A673 (cell line): ENCODE measurements at regions not wholly inside any gene's neighbourhood (a gene's known extent, or its start where the extent isn't known, plus 50 kb on each side); places are given as distances from the start of the nearest gene placed in this dataset.

ENCODE experiments used
- EZH2 ChIP-seq: fragments of 200-600 bp; sonication (generic); IDR thresholded peaks from 2 replicates; pipeline ENCODE4 v1.6.1; 2017; ENCODE audit warnings: borderline replicate concordance, low read depth, mild to moderate bottlenecking, mixed read lengths, antibody characterized with exemption, low read length; ENCODE audit not compliant: poor library complexity, severe bottlenecking
- TF ChIP-seq, protein P1 (sequence below): fragments of 300-800, 200-600 bp; sonication (generic); conservative IDR thresholded peaks from 2 replicates; pipeline ENCODE4 v1.5.1; 2017; ENCODE audit warnings: low read depth, mild to moderate bottlenecking, antibody characterized with exemption, low read length, moderate library complexity, mixed read lengths

DNA sequence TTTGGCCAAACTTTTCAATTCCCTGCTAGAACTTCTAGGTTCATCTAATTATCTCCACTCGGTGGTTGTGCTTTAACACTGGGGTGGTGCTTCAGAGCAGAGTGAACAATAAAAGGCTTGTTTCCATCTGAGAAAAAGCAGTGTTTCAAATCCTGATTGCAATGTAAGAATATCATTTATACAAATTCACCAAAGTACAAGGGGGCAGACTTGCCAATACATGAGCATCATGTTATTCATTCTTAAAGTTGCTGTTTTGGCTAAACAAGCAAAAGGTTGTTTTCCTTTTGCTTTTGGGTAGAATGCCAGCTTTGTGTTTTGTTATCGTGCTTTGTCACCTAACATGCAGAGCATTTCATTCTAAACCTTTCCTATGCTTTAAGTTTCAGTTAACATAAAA, 78.5 kb upstream of the UBAC2 start:
- TF ChIP-seq, protein P1, sequence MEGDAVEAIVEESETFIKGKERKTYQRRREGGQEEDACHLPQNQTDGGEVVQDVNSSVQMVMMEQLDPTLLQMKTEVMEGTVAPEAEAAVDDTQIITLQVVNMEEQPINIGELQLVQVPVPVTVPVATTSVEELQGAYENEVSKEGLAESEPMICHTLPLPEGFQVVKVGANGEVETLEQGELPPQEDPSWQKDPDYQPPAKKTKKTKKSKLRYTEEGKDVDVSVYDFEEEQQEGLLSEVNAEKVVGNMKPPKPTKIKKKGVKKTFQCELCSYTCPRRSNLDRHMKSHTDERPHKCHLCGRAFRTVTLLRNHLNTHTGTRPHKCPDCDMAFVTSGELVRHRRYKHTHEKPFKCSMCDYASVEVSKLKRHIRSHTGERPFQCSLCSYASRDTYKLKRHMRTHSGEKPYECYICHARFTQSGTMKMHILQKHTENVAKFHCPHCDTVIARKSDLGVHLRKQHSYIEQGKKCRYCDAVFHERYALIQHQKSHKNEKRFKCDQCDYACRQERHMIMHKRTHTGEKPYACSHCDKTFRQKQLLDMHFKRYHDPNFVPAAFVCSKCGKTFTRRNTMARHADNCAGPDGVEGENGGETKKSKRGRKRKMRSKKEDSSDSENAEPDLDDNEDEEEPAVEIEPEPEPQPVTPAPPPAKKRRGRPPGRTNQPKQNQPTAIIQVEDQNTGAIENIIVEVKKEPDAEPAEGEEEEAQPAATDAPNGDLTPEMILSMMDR = no peak
- no peak for TF ChIP-seq EZH2
